ES-I3 (cell line): ENCODE measurements at regions not wholly inside any gene's neighbourhood (a gene's known extent, or its start where the extent isn't known, plus 50 kb on each side); places are given as distances from the start of the nearest gene placed in this dataset.

Experiments
- H3K36me3 ChIP-seq: 2 replicates; pipeline ENCODE4 v1.6.1; 2013; ENCODE audit warnings: mild to moderate bottlenecking, low read length, control low read depth, moderate library complexity; ENCODE audit not compliant: insufficient read depth
- H3K4me1 ChIP-seq: 2 replicates; pipeline ENCODE4 v1.6.1; 2013; ENCODE audit warnings: mild to moderate bottlenecking, control low read depth, low read length; ENCODE audit not compliant: insufficient read depth
- H3K9ac ChIP-seq: 2 replicates; pipeline ENCODE4 v1.6.1; 2013; ENCODE audit warnings: low read depth, mild to moderate bottlenecking, low read length, moderate library complexity
- H3K9me3 ChIP-seq: 2 replicates; pipeline ENCODE4 v1.6.1; 2013; ENCODE audit warnings: mild to moderate bottlenecking, low read length, moderate library complexity; ENCODE audit not compliant: control insufficient read depth, insufficient read depth

- no peaks in the 10 kb centered on the region for H3K9me3 ChIP-seq
- H3K9ac ChIP-seq, result no peak overlapping the region
- H3K4me1 ChIP-seq, result peaks cover 17% of the 10 kb centered on the region
- H3K36me3 ChIP-seq, result no peaks in the 10 kb centered on the region
Observed at GRCh38 chr5:72561148-72561972, 54.1 kb upstream of the ZNF366 start.

DNA sequence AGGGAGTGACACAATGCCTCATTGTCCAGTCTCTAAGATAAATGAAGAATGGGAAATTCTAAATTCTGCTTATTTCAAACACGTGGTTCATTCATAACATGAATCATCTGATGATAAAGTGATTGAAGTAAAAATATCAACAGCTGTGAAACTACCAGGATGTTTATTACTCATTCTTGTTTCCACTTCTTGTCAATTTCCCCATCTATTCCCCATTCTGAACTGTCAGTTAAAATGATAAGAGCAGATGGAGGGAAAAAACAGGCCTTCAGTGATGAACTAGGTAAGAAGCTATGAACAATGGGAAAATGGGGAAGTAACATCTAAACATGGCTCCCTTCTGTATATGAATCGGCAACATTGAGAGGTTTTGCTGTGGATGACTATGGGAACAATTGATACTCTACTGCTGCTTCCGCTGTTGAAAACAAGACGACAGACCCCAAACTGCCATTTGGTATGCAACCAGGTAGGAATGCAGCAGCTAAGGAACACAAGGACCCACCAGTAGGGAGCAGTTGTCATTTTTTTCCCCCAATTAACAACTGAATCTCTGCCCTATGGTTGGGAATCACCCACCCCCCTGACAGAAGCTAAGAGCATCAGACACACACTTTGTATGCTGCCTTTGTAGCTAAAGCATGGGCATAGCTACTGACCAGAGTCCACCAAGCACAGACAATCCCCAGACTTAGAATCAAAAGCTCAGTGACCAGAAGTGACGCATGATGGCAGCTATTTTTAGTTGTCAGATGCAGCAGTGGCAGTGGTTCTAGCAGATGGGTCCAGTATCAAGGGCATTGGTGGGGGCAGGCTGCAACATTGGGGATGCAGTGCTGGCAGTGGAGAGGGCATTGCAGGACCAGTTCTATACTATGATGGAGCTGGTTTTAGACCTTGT lies 52.9 kb upstream of the ZNF366 start:
- H3K4me1 ChIP-seq, result peaks cover 24% of the 10 kb centered on the region
- no peaks in the 10 kb centered on the region for H3K36me3 ChIP-seq
- no peak overlapping the region for H3K9ac ChIP-seq
- no peaks in the 10 kb centered on the region for H3K9me3 ChIP-seq

DNA sequence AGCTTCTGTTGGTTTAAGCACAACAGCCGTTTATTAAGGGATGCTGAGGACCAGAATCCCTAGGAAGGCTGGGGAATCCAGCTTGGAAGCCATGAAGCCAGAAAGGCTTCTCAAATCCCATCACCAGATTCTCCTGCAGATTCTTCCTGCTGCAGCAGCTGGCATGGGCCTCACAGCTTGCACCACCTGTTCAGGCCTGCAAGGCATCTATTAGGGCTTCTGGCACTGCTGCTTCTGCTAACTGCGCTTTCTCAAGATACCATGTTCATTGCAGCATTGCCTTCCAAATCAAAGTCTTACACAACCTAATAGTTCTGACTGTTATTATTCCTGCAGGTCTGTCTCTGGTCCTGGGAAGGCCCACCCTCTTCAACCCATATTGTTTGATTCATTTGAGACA lies 51.2 kb upstream of the ZNF366 start:
- Histone ChIP-seq H3K4me1 (peaks cover 26% of the 10 kb centered on the region), H3K9ac (no peak overlapping the region), H3K9me3 (no peaks in the 10 kb centered on the region), H3K36me3 (no peaks in the 10 kb centered on the region)

DNA sequence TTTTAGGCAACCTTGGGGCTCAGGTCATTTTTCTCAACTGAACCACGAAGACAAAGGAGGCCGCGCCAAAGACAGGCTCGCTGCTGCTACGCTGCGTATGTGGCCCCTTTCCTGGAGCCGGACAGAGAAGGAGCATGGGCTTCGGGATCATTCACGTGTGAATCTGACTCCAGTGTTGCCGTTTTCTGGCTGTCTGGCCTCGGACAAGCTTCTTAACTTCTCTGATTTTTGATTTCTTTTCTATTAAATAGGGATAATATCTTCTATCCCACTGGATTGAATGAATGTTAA lies 50.8 kb upstream of the ZNF366 start:
- H3K36me3 ChIP-seq, result no peaks in the 10 kb centered on the region
- peaks cover 26% of the 10 kb centered on the region for H3K4me1 ChIP-seq
- no peak overlapping the region for H3K9ac ChIP-seq
- H3K9me3 ChIP-seq, result no peaks in the 10 kb centered on the region

DNA sequence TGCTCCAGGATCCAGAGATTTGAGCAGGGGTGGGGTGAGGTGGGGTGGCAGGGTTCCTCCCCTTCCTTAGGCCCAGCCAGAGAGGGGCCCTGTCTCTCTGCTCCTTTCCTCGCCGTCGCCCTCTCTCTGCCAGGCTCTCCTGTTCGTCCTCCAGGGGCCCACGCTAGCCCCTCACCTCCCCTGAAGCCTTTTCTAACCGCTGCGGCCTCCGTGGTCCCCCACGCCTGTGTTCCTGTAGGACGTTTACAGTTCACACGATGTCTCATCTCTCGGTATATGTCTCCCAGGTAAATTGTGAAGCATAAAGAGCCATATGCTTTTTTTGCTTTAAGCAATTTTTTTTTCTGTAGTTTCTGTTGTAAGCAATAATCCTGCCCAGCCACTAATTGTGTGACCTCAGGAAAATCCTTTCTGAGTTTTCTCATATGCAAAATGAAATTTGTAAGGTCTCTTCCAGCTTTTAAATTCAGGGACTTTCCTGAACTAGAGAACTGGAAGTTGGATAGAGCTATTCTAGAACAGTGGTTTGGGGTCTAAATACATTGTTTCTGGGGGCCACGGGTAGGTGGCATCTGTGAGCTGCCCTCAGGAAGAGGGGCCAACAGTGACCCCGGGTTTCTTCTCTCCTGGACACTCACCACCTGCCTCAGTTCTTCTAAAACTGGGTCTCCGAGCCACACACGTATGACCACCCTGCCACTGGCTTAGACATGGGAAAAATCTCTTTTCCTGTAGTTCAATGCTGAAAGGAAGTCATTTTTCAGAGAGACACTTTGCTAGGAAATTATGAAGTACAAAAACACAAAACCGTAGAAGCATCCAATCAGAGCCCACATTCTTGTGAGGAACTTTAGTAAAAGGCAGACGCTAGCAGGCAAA lies 50.2 kb upstream of the ZNF366 start:
- no peaks in the 10 kb centered on the region for H3K9me3 ChIP-seq
- H3K4me1 ChIP-seq, result peaks cover 29% of the 10 kb centered on the region
- H3K9ac ChIP-seq, result peak overlapping the region; percentile 63
- no peaks in the 10 kb centered on the region for H3K36me3 ChIP-seq
